ENCODE measurements at regions not wholly inside any gene's neighbourhood (a gene's known extent, or its start where the extent isn't known, plus 50 kb on each side); places are given as distances from the start of the nearest gene placed in this dataset.
"Not testable (repeated sequence)": the region's sequence is repeated elsewhere in the genome, so short reads cannot be mapped to it uniquely, and the experiment has no call there.

- DNase-seq (ENCODE audit: low spot score), result not testable (repeated sequence)
These were observed 130.2 kb upstream of the PRKX start for GRCh38 chrX:3843522-3844145.

GRCh38 chrX:3842822-3843521 lies 129.5 kb upstream of the PRKX start:
- not testable (repeated sequence) for DNase-seq (ENCODE audit: low spot score)

- DNase-seq (ENCODE audit: low spot score), result not testable (repeated sequence)
These were observed 125.3 kb upstream of the PRKX start for GRCh38 chrX:3838754-3839153.

GRCh38 chrX:3837958-3838643 lies 124.7 kb upstream of the PRKX start:
- DNase-seq (ENCODE audit: low spot score), result not testable (repeated sequence)

- DNase-seq (ENCODE audit: low spot score), result not testable (repeated sequence)
These were observed 123.8 kb upstream of the PRKX start for GRCh38 chrX:3837211-3837610.

- not testable (repeated sequence) for DNase-seq (ENCODE audit: low spot score)
These were observed 120.5 kb upstream of the PRKX start for GRCh38 chrX:3833761-3834542.

- not testable (repeated sequence) for DNase-seq (ENCODE audit: low spot score)
These were observed 116.6 kb upstream of the PRKX start for GRCh38 chrX:3830020-3830419.

- not testable (repeated sequence) for DNase-seq (ENCODE audit: low spot score)
These were observed 115.6 kb upstream of the PRKX start for GRCh38 chrX:3829041-3829531.

- not testable (repeated sequence) for DNase-seq (ENCODE audit: low spot score)
These were observed 115.1 kb upstream of the PRKX start for GRCh38 chrX:3828378-3829040.

- not testable (repeated sequence) for DNase-seq (ENCODE audit: low spot score)
These were observed 110.6 kb upstream of the PRKX start for GRCh38 chrX:3824008-3824407.

- peak; percentile 27 for DNase-seq (ENCODE audit: low spot score)
These were observed 106.7 kb upstream of the PRKX start for GRCh38 chrX:3820167-3820566.

GRCh38 chrX:3817480-3817879 lies 104.0 kb upstream of the PRKX start:
- DNase-seq (ENCODE audit: low spot score), result not testable (repeated sequence)

GRCh38 chrX:3815896-3816664 lies 102.6 kb upstream of the PRKX start:
- peak; percentile 31 for DNase-seq (ENCODE audit: low spot score)

GRCh38 chrX:3811331-3812311 lies 98.2 kb upstream of the PRKX start:
- DNase-seq (ENCODE audit: low spot score), result peak; percentile 36

- no peak for DNase-seq (ENCODE audit: low spot score)
These were observed 94.5 kb upstream of the PRKX start for GRCh38 chrX:3807906-3808305.

GRCh38 chrX:3806630-3807029 lies 93.2 kb upstream of the PRKX start:
- no peak for DNase-seq (ENCODE audit: low spot score)

GRCh38 chrX:3803713-3804112 lies 90.3 kb upstream of the PRKX start:
- DNase-seq (ENCODE audit: low spot score), result no peak

GRCh38 chrX:3803305-3803704 lies 89.9 kb upstream of the PRKX start:
- DNase-seq (ENCODE audit: low spot score), result no peak

GRCh38 chrX:3795411-3795810 lies 82.0 kb upstream of the PRKX start:
- DNase-seq (ENCODE audit: low spot score), result not testable (repeated sequence)
